SK-N-SH (cell line): ENCODE measurements at regions not wholly inside any gene's neighbourhood (a gene's known extent, or its start where the extent isn't known, plus 50 kb on each side); places are given as distances from the start of the nearest gene placed in this dataset.

Source experiments
- CTCF ChIA-PET: fragments of 300-600, 350-600 bp; formaldehyde crosslinking; extraction: SDS; loops from one replicate; lab custom pipeline; 2021; lab: Yijun Ruan, JAX
- POLR2A ChIA-PET: fragments of 350-600 bp; sonication (Branson Sonifier 250); formaldehyde crosslinking; extraction: SDS; loops from one replicate; lab custom pipeline; 2020; ENCODE audit warnings: antibody characterized with exemption, inconsistent platforms; lab: Yijun Ruan, JAX
- DNase-seq: peaks from one replicate; pipeline ENCODE4 v3.0.0; 2012
- H2AFZ ChIP-seq: fragments of 200-600 bp; sonication (generic); 2 replicates; pipeline ENCODE4 v1.8.1; 2016; ENCODE audit warnings: antibody characterized with exemption, mild to moderate bottlenecking, low read depth
- H3F3A ChIP-seq: fragments of 200-600 bp; sonication (generic); replicated peaks from 2 replicates; pipeline ENCODE3; 2016; ENCODE audit warnings: antibody characterized with exemption, mild to moderate bottlenecking; ENCODE audit not compliant: insufficient read depth
- H3K27ac ChIP-seq, 2 experiments: fragments of 200-500 bp in 1 of 2; fragments of 200-600 bp in 1 of 2; sonication (Bioruptor generic) in 1 of 2; sonication (generic), shearing (Covaris generic) in 1 of 2; 2 replicates each; pipeline versions ENCODE4 v1.5.1 to v1.6.1; 2014 to 2016; ENCODE audit warnings: low read depth in 2 of 2, inconsistent platforms in 1 of 2, low read length in 1 of 2, mild to moderate bottlenecking in 1 of 2, mixed read lengths in 1 of 2
- H3K27me3 ChIP-seq: fragments of 200-600 bp; sonication (generic), shearing (Covaris generic); 2 replicates; pipeline ENCODE4 v1.6.1; 2016; ENCODE audit warnings: mixed run types; ENCODE audit not compliant: insufficient read depth
- H3K36me3 ChIP-seq, 2 experiments: fragments of 200-500 bp in 1 of 2; fragments of 200-600 bp in 1 of 2; sonication (Bioruptor generic) in 1 of 2; sonication (generic) in 1 of 2; replicated peaks in 1 of 2; 2 replicates each; pipeline versions ENCODE3 to v1.5.1; 2014 to 2016; ENCODE audit warnings: low read length in 1 of 2, mild to moderate bottlenecking in 1 of 2; ENCODE audit not compliant: insufficient read depth in 2 of 2, control insufficient read depth in 1 of 2
- H3K4me1 ChIP-seq, 2 experiments: fragments of 200-500 bp in 1 of 2; fragments of 200-600 bp in 1 of 2; sonication (Bioruptor generic) in 1 of 2; sonication (generic), shearing (Covaris generic) in 1 of 2; 2 replicates each; pipeline versions ENCODE4 v1.5.1 to v1.6.1; 2014 to 2016; ENCODE audit warnings: low read depth in 1 of 2, low read length in 1 of 2, mixed run types in 1 of 2; ENCODE audit not compliant: insufficient read depth in 2 of 2, control insufficient read depth in 1 of 2
- H3K4me2 ChIP-seq: fragments of 200-600 bp; sonication (generic), shearing (Covaris generic); 2 replicates; pipeline ENCODE4 v1.6.1; 2017; ENCODE audit warnings: mixed run types
- H3K4me3 ChIP-seq, 2 experiments: fragments of 200-500 bp in 1 of 2; fragments of 200-600 bp in 1 of 2; sonication (Bioruptor generic) in 1 of 2; sonication (generic), shearing (Covaris generic) in 1 of 2; 2 replicates each; pipeline versions ENCODE4 v1.5.1 to v1.8.1; 2014 to 2016; ENCODE audit warnings: low read depth in 2 of 2, inconsistent platforms in 1 of 2, low read length in 1 of 2, mild to moderate bottlenecking in 1 of 2, mixed read lengths in 1 of 2, moderate library complexity in 1 of 2
- H3K79me2 ChIP-seq: fragments of 200-600 bp; sonication (generic); 2 replicates; pipeline ENCODE4 v1.8.1; 2017; ENCODE audit warnings: mild to moderate bottlenecking; ENCODE audit not compliant: insufficient read depth
- H3K9ac ChIP-seq: fragments of 200-600 bp; sonication (generic); 2 replicates; pipeline ENCODE4 v1.6.1; 2017; ENCODE audit warnings: mixed run types
- H3K9me2 ChIP-seq: fragments of 200-600 bp; sonication (generic); 2 replicates; pipeline ENCODE4 v1.6.1; 2017; ENCODE audit warnings: mixed run types
- H3K9me3 ChIP-seq: fragments of 200-600 bp; sonication (generic); 2 replicates; pipeline ENCODE4 v1.6.1; 2017; ENCODE audit warnings: mixed run types, mild to moderate bottlenecking, moderate library complexity
- H4K20me1 ChIP-seq: fragments of 200-600 bp; sonication (generic); 2 replicates; pipeline ENCODE4 v1.6.1; 2017; ENCODE audit warnings: mild to moderate bottlenecking, mixed run types; ENCODE audit not compliant: insufficient read depth
- CHD2 ChIP-seq: fragments of 150-350 bp; IDR thresholded peaks from 2 replicates; pipeline ENCODE4 v1.6.1; 2018; ENCODE audit warnings: low read length; ENCODE audit not compliant: partially characterized antibody
- CTCF ChIP-seq: fragments of 200-600 bp; sonication (generic); IDR thresholded peaks from 2 replicates; pipeline ENCODE4 v1.6.1; 2017; ENCODE audit warnings: antibody characterized with exemption, mild to moderate bottlenecking, moderate library complexity
- EP300 ChIP-seq, 2 experiments: IDR thresholded peaks; 2 replicates each; pipeline versions ENCODE4 v1.4.0 to v1.6.1; 2012; ENCODE audit warnings: borderline replicate concordance in 1 of 2, low read depth in 1 of 2, low read length in 1 of 2
- FOSL2 ChIP-seq: IDR thresholded peaks from 2 replicates; pipeline ENCODE4 v1.4.0; 2012; ENCODE audit warnings: low read depth, mild to moderate bottlenecking, moderate library complexity, borderline replicate concordance
- FOXJ3 ChIP-seq: sonication (generic); formaldehyde crosslinking; IDR thresholded peaks from 2 replicates; pipeline ENCODE4 v1.5.1; 2020; ENCODE audit warnings: mild to moderate bottlenecking, missing genetic modification reagents
- FOXM1 ChIP-seq: IDR thresholded peaks from 2 replicates; pipeline ENCODE4 v1.4.0; 2012; ENCODE audit warnings: low read depth, mild to moderate bottlenecking
- JUND ChIP-seq: IDR thresholded peaks from 2 replicates; pipeline ENCODE4 v1.4.0; 2012
- MAX ChIP-seq: IDR thresholded peaks from 2 replicates; pipeline ENCODE4 v1.4.0; 2012; ENCODE audit warnings: low read depth
- MEF2A ChIP-seq: IDR thresholded peaks from 2 replicates; pipeline ENCODE4 v1.4.0; 2012; ENCODE audit warnings: low read depth, borderline replicate concordance
- MXI1 ChIP-seq: IDR thresholded peaks from 2 replicates; pipeline ENCODE4 v1.6.1; 2012; ENCODE audit warnings: mild to moderate bottlenecking, low read depth, low read length, improper control_type of control experiment
- NFIC ChIP-seq: IDR thresholded peaks from 2 replicates; pipeline ENCODE4 v1.4.0; 2012; ENCODE audit warnings: borderline replicate concordance
- NRF1 ChIP-seq: IDR thresholded peaks from 2 replicates; pipeline ENCODE4 v1.6.1; 2012; ENCODE audit warnings: low read depth, mild to moderate bottlenecking, low read length
- REST ChIP-seq: IDR thresholded peaks from 2 replicates; pipeline ENCODE4 v1.6.1; 2012; ENCODE audit warnings: mild to moderate bottlenecking, low read depth, low read length, moderate library complexity
- RFX5 ChIP-seq: IDR thresholded peaks from 2 replicates; pipeline ENCODE4 v1.6.1; 2012; ENCODE audit warnings: mild to moderate bottlenecking, improper control_type of control experiment, low read length
- RXRA ChIP-seq: IDR thresholded peaks from 2 replicates; pipeline ENCODE4 v1.4.0; 2012; ENCODE audit warnings: low read depth, mild to moderate bottlenecking, borderline replicate concordance
- TCF12 ChIP-seq: IDR thresholded peaks from 2 replicates; pipeline ENCODE4 v1.4.0; 2012
- TEAD4 ChIP-seq: IDR thresholded peaks from 2 replicates; pipeline ENCODE4 v1.4.0; 2012; ENCODE audit warnings: mild to moderate bottlenecking, borderline replicate concordance; ENCODE audit not compliant: insufficient read depth
- USF2 ChIP-seq: fragments of 150-350 bp; IDR thresholded peaks from 2 replicates; pipeline ENCODE4 v1.6.1; 2017; ENCODE audit warnings: antibody characterized with exemption, low read length, low read depth, borderline replicate concordance
- YY1 ChIP-seq: IDR thresholded peaks from 2 replicates; pipeline ENCODE4 v1.4.0; 2012; ENCODE audit warnings: low read depth, mild to moderate bottlenecking
- WGBS: methylation state at CpG from one replicate; pipeline ENCODE4 v1.1.6; 2017; ENCODE audit warnings: low lambda C conversion rate; 5-methylcytosine and 5-hydroxymethylcytosine counted together

GRCh38 chr1:24258735-24259424 lies 60.3 kb upstream of the GRHL3 start (continued):
- TF ChIP-seq USF2, result no peak
- TF ChIP-seq EP300 (IDR thresholded peaks at IDR 0.05; ENCODE audit: borderline replicate concordance in 1 of 2, low read depth in 1 of 2, low read length in 1 of 2), result no peak
- TF ChIP-seq JUND, result no peak
- no peak for TF ChIP-seq RFX5
- TF ChIP-seq REST, result no peak
- no peak for TF ChIP-seq RXRA

- no peaks in the 10 kb centered on the region for H3K36me3 ChIP-seq
- peaks cover 4% of the 10 kb centered on the region for H3K27me3 ChIP-seq
- 4% methylated on average over 2 of the region's 2 CpGs for WGBS
- DNase-seq, result no peak
- TF ChIP-seq EP300 (IDR thresholded peaks at IDR 0.05; ENCODE audit: borderline replicate concordance in 1 of 2, low read depth in 1 of 2, low read length in 1 of 2), result no peak
- TF ChIP-seq CHD2, result no peak
- TF ChIP-seq CTCF, result no peak
- TF ChIP-seq FOXM1, result no peak
- no peak for TF ChIP-seq USF2
- no peak for TF ChIP-seq MEF2A
- no peak for TF ChIP-seq MXI1
- TF ChIP-seq YY1, result no peak
- TF ChIP-seq FOSL2, result no peak
- TF ChIP-seq FOXJ3 (CRISPR knock-in tag), result no peak
- no peak for TF ChIP-seq MAX
- TF ChIP-seq TCF12, result no peak
- TF ChIP-seq NFIC, result no peak
- no peak for TF ChIP-seq NRF1
- TF ChIP-seq RFX5, result no peak
- TF ChIP-seq TEAD4, result no peak
- TF ChIP-seq REST, result no peak
- TF ChIP-seq, all 33 proteins: peak for 0
- ChIA-PET POLR2A (no interaction called here), CTCF (interaction anchor here (1.3 to 4.3 kb wide), 2 partner anchors 103 to 134 kb away, joined by 3 to 17 read pairs; no protein-coding TSS in a partner anchor)
- Histone ChIP-seq H3K9ac (no peak overlapping the region), H3K4me2 (no peak overlapping the region), H3K4me3 (no peak overlapping the region), H3K79me2 (no peaks in the 10 kb centered on the region), H3K9me2 (no peaks in the 10 kb centered on the region), H3K27ac (no peak overlapping the region), H4K20me1 (no peaks in the 10 kb centered on the region), H2AFZ (no peak overlapping the region), H3K9me3 (no peaks in the 10 kb centered on the region), H3F3A (no peaks in the 10 kb centered on the region), H3K4me1 (no peaks in the 10 kb centered on the region)
Observed at GRCh38 chr1:24257373-24257772, 61.8 kb upstream of the GRHL3 start.
